RWPE1 (cell line): ENCODE measurements at regions not wholly inside any gene's neighbourhood (a gene's known extent, or its start where the extent isn't known, plus 50 kb on each side); places are given as distances from the start of the nearest gene placed in this dataset.

Source experiments
- CTCF ChIA-PET: fragments of 350-600 bp; sonication (Branson Sonifier 250); formaldehyde crosslinking; extraction: SDS; loops from one replicate; lab custom pipeline; 2021; lab: Yijun Ruan, JAX
- POLR2A ChIA-PET: fragments of 400-600 bp; formaldehyde crosslinking; extraction: SDS; loops from one replicate; lab custom pipeline; 2020; ENCODE audit warnings: antibody characterized with exemption; ENCODE audit not compliant: low non-redundant PET; lab: Yijun Ruan, JAX
- DNase-seq: peaks from one replicate; pipeline ENCODE4 v3.0.0; 2012; ENCODE audit warnings: low spot score
- H3K27ac ChIP-seq: fragments of 450-650 bp; 2 replicates; pipeline ENCODE4 v1.5.1; 2017
- TF ChIP-seq, protein P1 (sequence below): fragments of 450-650 bp; conservative IDR thresholded peaks from 2 replicates; pipeline ENCODE4 v1.5.1; 2017; ENCODE audit warnings: low read depth, mild to moderate bottlenecking

GRCh38 chr13:50444726-50445125 is 398.8 kb downstream of the DLEU7 start:
- CTCF ChIA-PET, result interaction anchor here (0.6 kb wide), 1 partner anchor 235 kb away, joined by 3 read pairs; no protein-coding TSS in a partner anchor
- H3K27ac ChIP-seq, result no peak overlapping the region
- no peak for DNase-seq
- TF ChIP-seq, protein P1, sequence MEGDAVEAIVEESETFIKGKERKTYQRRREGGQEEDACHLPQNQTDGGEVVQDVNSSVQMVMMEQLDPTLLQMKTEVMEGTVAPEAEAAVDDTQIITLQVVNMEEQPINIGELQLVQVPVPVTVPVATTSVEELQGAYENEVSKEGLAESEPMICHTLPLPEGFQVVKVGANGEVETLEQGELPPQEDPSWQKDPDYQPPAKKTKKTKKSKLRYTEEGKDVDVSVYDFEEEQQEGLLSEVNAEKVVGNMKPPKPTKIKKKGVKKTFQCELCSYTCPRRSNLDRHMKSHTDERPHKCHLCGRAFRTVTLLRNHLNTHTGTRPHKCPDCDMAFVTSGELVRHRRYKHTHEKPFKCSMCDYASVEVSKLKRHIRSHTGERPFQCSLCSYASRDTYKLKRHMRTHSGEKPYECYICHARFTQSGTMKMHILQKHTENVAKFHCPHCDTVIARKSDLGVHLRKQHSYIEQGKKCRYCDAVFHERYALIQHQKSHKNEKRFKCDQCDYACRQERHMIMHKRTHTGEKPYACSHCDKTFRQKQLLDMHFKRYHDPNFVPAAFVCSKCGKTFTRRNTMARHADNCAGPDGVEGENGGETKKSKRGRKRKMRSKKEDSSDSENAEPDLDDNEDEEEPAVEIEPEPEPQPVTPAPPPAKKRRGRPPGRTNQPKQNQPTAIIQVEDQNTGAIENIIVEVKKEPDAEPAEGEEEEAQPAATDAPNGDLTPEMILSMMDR, result no peak
- POLR2A ChIA-PET, result no interaction called here

- H3K27ac ChIP-seq, result no peak overlapping the region
- no peak for DNase-seq
Measured at GRCh38 chr13:50446611-50447010, 396.9 kb downstream of the DLEU7 start.

DNA sequence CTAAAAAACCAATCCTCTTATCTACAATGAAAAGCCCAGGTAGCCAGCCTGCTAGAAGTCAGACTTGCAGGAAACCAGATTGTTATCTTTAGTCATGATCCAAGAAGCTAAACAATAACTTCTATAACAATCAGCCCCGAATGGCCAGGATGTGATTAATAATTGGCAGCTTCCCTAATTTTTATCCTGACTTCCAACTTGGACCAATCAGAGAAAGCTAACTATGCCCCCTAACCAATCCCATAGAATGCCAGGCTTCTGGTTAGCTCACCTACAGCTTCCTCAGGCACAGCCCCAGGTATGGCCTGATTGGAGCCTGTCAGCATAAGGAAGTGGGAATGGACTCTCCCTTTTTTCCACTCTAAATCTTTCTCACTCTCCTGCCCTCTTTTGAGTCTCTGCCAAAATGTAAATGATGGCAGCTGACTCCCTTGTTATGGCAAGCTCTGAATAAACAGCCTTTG is 394.9 kb downstream of the DLEU7 start:
- TF ChIP-seq, protein P1, result no peak
- no peak overlapping the region for H3K27ac ChIP-seq
- peak; percentile 10 for DNase-seq
- POLR2A ChIA-PET, result no interaction called here
- CTCF ChIA-PET, result interaction anchor here (0.6 kb wide), 1 partner anchor 286 kb away, joined by 3 read pairs; no protein-coding TSS in a partner anchor

More at GRCh38 chr13:50446611-50447010, 396.9 kb downstream of the DLEU7 start:
- TF ChIP-seq, protein P1, result no peak
- POLR2A ChIA-PET, result no interaction called here
- CTCF ChIA-PET, result no interaction called here

DNA sequence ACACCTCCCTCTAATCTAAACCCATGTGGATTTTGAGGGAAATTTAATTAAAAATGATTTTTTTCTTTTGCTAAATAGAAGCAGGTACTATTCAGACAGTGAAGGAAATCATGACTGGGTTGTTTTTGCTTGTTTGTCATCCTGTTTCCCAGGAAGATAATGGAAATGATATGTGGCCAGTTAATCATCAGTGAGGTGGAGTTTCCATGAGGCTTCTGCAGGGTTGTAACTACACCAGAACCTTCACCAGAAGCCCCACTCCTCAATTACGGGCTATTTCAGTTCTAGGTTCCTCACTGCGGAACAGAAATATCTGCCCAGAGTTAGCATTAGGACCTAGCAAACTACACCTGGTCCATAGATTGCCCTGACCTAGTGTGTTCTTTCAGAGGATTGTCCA is 394.0 kb downstream of the DLEU7 start:
- H3K27ac ChIP-seq, result no peak overlapping the region
- ChIA-PET POLR2A (interaction anchor here (0.6 kb wide), 1 partner anchor 77 kb away, joined by 5 read pairs; no protein-coding TSS in a partner anchor), CTCF (interaction anchor here (1.2 kb wide), 1 partner anchor 38 kb away, joined by 3 read pairs; no protein-coding TSS in a partner anchor)
- no peak for DNase-seq
- TF ChIP-seq, protein P1, result no peak

DNA sequence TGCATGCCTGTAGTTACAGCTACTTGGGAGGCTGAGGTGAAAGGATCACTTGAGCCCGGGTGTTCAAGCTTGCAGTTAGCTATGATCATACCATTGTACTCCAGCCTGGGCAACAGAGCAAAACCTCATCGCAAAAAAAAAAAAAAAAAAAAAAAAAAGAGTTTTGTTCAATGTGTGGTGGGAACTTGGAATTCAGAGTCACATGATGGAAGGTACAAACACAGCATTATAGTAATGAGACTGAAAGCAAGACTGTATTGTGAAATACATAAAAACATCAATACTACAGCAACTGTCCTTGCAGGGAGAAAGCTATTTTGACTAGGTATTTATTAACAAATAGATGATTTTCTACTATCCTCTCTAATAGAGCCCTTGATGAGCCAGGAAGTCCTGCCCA is 393.2 kb downstream of the DLEU7 start:
- TF ChIP-seq, protein P1, result no peak
- H3K27ac ChIP-seq, result no peak overlapping the region
- DNase-seq, result no peak
- CTCF ChIA-PET, result interaction anchor here (1.0 to 1.2 kb wide), 2 partner anchors 15 to 39 kb away, joined by 3 read pairs; no protein-coding TSS in a partner anchor
- POLR2A ChIA-PET, result interaction anchor here (0.6 kb wide), 1 partner anchor 76 kb away, joined by 5 read pairs; no protein-coding TSS in a partner anchor

DNA sequence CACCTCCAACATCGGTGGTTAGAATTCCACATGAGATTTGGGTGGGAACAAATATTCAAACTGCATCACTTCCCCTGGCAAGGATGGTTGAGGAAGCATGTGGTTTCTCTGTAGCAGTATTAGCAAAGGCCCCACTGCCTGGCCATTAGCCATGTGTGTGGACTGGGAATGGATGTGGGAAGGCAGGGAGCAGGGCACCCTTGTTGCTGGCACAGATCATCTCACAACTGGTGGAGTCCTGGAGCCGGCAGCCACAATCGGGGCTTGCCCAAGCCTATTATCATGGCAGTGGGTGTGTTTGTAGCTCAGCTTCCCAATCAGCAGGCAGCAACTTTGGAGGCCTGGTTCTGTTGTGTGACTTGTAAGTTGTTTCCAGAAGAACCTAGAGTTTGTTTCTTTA is 391.9 kb downstream of the DLEU7 start:
- ChIA-PET POLR2A (no interaction called here), CTCF (interaction anchor here (1.0 kb wide), 1 partner anchor 14 kb away, joined by 3 read pairs; no protein-coding TSS in a partner anchor)
- TF ChIP-seq, protein P1, result no peak
- DNase-seq, result no peak
- H3K27ac ChIP-seq, result no peak overlapping the region
